Left lung (tissue), 4 donors: ENCODE measurements at regions not wholly inside any gene's neighbourhood (a gene's known extent, or its start where the extent isn't known, plus 50 kb on each side); places are given as distances from the start of the nearest gene placed in this dataset.

ENCODE experiments used
- ATAC-seq: fragments of 200-7000 bp; cut with Tn5 transposase; one replicate; pipeline ENCODE4 v1.9.1; 2020; ENCODE audit warnings: moderate library complexity
- DNase-seq, 4 donors: peaks; one replicate each; pipeline ENCODE4 v3.0.0-alpha.2; 2013 to 2020
- H3K27ac ChIP-seq, 2 donors: fragments of 200-600 bp; sonication (generic) in 1 of 2; one replicate each; pipeline versions ENCODE4 v1.5.0 to v1.8.0; 2020 to 2021
- H3K27me3 ChIP-seq, 2 donors: fragments of 200-600 bp; sonication (generic) in 1 of 2; one replicate each; pipeline versions ENCODE4 v1.5.0 to v1.8.0; 2020 to 2021
- H3K36me3 ChIP-seq, 2 donors: fragments of 200-600 bp; sonication (generic) in 1 of 2; one replicate each; pipeline versions ENCODE4 v1.5.0 to v1.8.0; 2020 to 2021
- H3K4me1 ChIP-seq, 2 donors: fragments of 200-600 bp; one replicate each; pipeline ENCODE4 v1.8.0; 2021
- H3K4me3 ChIP-seq, 2 donors: fragments of 200-600 bp; sonication (generic) in 1 of 2; one replicate each; pipeline versions ENCODE4 v1.5.0 to v1.8.0; 2020 to 2021; ENCODE audit warnings: mild to moderate bottlenecking in 1 of 2
- H3K9me3 ChIP-seq, 2 donors: fragments of 200-600 bp; sonication (generic) in 1 of 2; one replicate each; pipeline versions ENCODE4 v1.5.0 to v1.8.0; 2020 to 2021
- CTCF ChIP-seq, 2 donors: fragments of 200-600 bp; sonication (generic) in 1 of 2; IDR thresholded peaks; one replicate each; pipeline versions ENCODE4 v1.5.0 to v1.8.0; 2021; ENCODE audit warnings: antibody characterized with exemption in 2 of 2
- intact Hi-C, 2 donors: fragments of 100-400 bp; cut with DNase I; formaldehyde crosslinking; loops; one replicate each; pipeline versions ENCODE4 v1.11.2 to v1.14.2; 2022
- donor health status: DM: no; HTN: yes; CAD: no.
- donor health status: DM: no; HTN: no; CAD: no.

- intact Hi-C loops, result no loop called here
- Histone ChIP-seq H3K27ac (no peak overlapping the region), H3K9me3 (no peaks in the 10 kb centered on the region), H3K4me3 (no peak overlapping the region), H3K4me1 (peaks cover 0 to 8% of the 10 kb centered on the region in 2 donors), H3K27me3 (no peaks in the 10 kb centered on the region), H3K36me3 (no peaks in the 10 kb centered on the region)
- ATAC-seq, result no peak
- TF ChIP-seq CTCF (IDR thresholded peaks at IDR 0.05), result no peak
- DNase-seq, result no peak
These were observed 87.0 kb downstream of the LIPG start for GRCh38 chr18:49648811-49649210.
